ENCODE measurements at regions not wholly inside any gene's neighbourhood (a gene's known extent, or its start where the extent isn't known, plus 50 kb on each side); places are given as distances from the start of the nearest gene placed in this dataset.

DNA sequence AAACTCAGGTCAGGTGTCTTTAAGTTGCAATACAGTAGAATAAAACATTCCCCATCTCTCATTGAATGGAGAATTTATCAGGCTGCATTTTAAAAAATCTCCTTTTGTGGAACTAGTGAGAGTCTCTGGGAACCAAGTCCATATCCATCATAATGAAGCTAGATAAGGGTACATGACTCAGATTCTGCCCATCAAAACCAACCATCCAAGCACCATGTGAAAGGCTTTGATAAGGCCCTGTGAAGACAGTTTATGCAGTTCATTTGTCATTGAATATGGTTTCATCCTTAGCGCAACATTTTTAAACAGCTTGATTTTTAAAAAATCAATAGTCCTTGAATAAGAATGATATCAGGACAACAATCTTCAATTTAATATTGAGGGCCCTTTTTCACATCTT lies 56.3 kb upstream of the DIAPH3 start:
- H3K23me2 ChIP-seq (ENCODE audit: insufficient read length, low read depth, low read length, poor library complexity, severe bottlenecking) = no peaks in the 10 kb centered on the region
- no peak overlapping the region for H3K9ac ChIP-seq (ENCODE audit: extremely low read depth, insufficient read length, low read length)
- WGBS (ENCODE audit: extremely low coverage, insufficient read length, low lambda C conversion rate) = no CpG with 5 or more reads among the region's 1 CpG
- no peak overlapping the region for H3T11ph ChIP-seq (ENCODE audit: low read length)
- Mint-ChIP-seq H3K36me3 (ENCODE audit: insufficient read depth in 1 of 3, low read depth in 3 of 3) (no peaks in the 10 kb centered on the region), H3K4me3 (no peak overlapping the region), H3K27ac (no peak overlapping the region), H3K27me3 (ENCODE audit: low read depth) (no peaks in the 10 kb centered on the region), H3K4me1 (peaks cover 5% of the 10 kb centered on the region in 2 experiments; a peak in 3 of 4 replicates), H3K9me3 (no peaks in the 10 kb centered on the region)
- H2AK5ac ChIP-seq (ENCODE audit: insufficient read length, low read length) = no peak overlapping the region
- no peak overlapping the region for H2BK120ac ChIP-seq (ENCODE audit: low read depth, low read length, poor library complexity, severe bottlenecking)
- H3K56ac ChIP-seq (ENCODE audit: insufficient read length, low read depth, low read length) = no peak overlapping the region
- H3K4me2 ChIP-seq (ENCODE audit: insufficient read depth, insufficient read length, low read length) = no peak overlapping the region
- no peak for DNase-seq
- TF ChIP-seq CTCF (conservative IDR thresholded peaks at IDR 0.05) = no peak
- H2AFZ ChIP-seq (ENCODE audit: low read length) = no peak overlapping the region
- no peaks in the 10 kb centered on the region for H3K9me3 ChIP-seq (ENCODE audit: control insufficient read depth, low read depth, low read length)
- no peak overlapping the region for H3K23ac ChIP-seq (ENCODE audit: insufficient read length, low read depth, low read length)
- no peak overlapping the region for H2BK5ac ChIP-seq (ENCODE audit: insufficient read length, low read length)
- H2BK12ac ChIP-seq (ENCODE audit: insufficient read length, low read depth, low read length) = no peak overlapping the region
- no peak overlapping the region for H2BK15ac ChIP-seq (ENCODE audit: low read depth, low read length)
- H2BK20ac ChIP-seq (ENCODE audit: low read depth, low read length, poor library complexity, severe bottlenecking) = no peak overlapping the region
- no peaks in the 10 kb centered on the region for H4K20me1 ChIP-seq (ENCODE audit: control insufficient read depth, insufficient read depth, insufficient read length)
- no peak overlapping the region for H3K14ac ChIP-seq (ENCODE audit: insufficient read depth, low read length)
- no peaks in the 10 kb centered on the region for H3K4me1 ChIP-seq (ENCODE audit: insufficient read depth, low read length)
- no peak overlapping the region for H3K27ac ChIP-seq (ENCODE audit: insufficient read length, low read depth, low read length)
- no peak overlapping the region for H4K5ac ChIP-seq (ENCODE audit: insufficient read length, low read depth, low read length)
- H3K79me2 ChIP-seq (ENCODE audit: insufficient read depth, low read length) = no peaks in the 10 kb centered on the region
- no peak overlapping the region for H3K4ac ChIP-seq (ENCODE audit: low read depth, low read length)
- no peaks in the 10 kb centered on the region for H3K27me3 ChIP-seq (ENCODE audit: insufficient read depth, low read length)
- no peak overlapping the region for H4K91ac ChIP-seq (ENCODE audit: insufficient read length, low read depth, low read length)
- no peak overlapping the region for H4K8ac ChIP-seq (replicated peaks; ENCODE audit: insufficient read length, low read depth, low read length)
- no peaks in the 10 kb centered on the region for H3K79me1 ChIP-seq (ENCODE audit: insufficient read depth, low read depth, low read length, poor library complexity, severe bottlenecking)
- H3K18ac ChIP-seq (ENCODE audit: insufficient read length, low read depth, low read length) = no peak overlapping the region

All from H9 (cell line).